GM18867 (cell line): ENCODE measurements at regions not wholly inside any gene's neighbourhood (a gene's known extent, or its start where the extent isn't known, plus 50 kb on each side); places are given as distances from the start of the nearest gene placed in this dataset.
"Not testable (repeated sequence)": the region's sequence is repeated elsewhere in the genome, so short reads cannot be mapped to it uniquely, and the experiment has no call there.

Experiments used
- ATAC-seq: cut with Tn5 transposase; IDR thresholded peaks from one replicate; pipeline ENCODE4 v1.9.1; 2021; ENCODE audit warnings: mild to moderate bottlenecking, moderate library complexity; ENCODE audit not compliant: unreplicated experiment

DNA sequence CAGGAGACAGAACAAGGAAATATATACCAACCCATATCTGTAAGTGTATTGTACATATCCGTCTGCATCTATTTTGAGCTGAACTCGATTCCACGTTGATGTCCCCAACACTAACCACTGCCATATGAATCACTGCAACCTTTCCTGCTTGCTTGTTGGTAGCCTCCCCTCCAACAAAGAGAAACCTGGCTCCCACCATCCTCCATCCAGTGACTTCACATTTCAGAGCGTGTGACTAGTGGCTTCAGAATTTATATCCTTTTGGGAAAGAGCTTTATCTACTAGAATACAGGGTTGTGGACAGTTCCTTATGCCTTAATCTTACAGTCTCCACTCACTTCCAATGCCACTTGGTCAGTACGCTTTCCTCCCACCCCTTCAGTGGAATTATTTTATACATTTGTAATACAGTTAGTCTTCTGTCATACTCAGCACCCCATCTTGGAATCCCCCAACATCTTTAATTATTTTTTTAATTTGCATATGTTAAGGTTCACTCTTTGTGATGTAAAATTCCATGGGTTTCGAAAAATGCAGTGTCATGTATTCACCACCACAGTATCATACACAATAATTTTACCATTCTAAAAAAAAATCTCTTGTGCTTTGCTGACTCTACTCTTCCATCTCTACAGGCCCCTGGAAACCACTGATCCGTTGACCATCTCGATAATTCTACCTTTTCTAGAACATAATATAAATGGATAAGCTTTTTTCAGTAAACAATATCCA, 264.7 kb downstream of the BCL2L11 start:
- not testable (repeated sequence) for ATAC-seq

DNA sequence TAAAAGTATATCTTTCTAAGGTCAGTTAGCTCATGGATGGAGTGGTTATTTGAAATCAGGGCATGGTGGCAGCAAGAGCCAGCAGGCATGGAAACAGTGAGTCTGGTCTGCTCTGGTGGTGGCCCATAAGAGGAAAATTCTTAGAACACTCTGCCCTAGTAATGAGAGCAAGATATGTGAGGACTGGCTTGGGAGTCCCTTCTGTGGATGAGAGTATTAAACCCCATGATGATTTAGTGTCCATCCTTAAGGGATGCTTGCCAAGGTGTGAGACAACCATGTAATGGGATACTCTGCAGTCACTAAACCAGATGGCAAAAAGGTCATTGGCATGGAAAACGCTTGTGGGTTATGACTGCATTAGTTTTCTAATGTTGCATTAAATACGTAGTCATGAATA, 269.9 kb downstream of the BCL2L11 start:
- ATAC-seq, result not testable (repeated sequence)

DNA sequence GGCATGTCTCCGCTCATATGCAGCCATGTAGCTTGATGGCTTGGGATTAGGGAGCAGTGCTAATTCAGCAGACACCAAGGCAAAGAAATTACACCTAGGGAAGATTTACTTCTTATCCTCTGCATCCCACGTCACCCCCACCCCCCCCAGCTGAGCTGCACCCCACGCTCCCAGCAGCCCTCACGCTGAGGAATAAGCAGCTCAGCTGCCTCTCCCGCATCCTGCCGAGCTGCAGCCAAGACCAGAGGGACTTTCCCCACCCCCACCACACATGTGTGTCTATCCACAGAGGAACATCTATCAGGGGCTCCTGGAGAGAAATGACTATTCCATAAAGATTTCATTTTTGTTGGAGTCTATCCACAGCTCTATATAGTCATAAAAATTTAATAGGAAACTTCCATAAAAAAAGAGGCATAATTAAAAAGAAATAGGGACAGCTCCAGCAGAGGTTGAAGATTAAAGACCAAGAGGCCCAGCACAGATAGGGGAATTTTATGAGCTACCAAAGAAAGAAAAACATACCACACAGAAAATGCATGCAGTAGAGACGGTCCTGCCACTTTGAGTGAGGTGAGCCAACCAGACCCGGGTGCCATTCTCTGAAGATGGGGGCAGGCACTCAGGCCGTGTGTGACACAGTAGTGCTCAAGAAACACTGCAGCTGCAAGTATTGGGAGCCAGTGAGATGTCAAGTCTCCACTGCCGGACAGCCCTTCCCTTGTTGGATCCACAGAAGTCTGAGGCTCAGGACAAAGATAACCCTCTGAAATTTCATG, 274.8 kb downstream of the BCL2L11 start:
- not testable (repeated sequence) for ATAC-seq

DNA sequence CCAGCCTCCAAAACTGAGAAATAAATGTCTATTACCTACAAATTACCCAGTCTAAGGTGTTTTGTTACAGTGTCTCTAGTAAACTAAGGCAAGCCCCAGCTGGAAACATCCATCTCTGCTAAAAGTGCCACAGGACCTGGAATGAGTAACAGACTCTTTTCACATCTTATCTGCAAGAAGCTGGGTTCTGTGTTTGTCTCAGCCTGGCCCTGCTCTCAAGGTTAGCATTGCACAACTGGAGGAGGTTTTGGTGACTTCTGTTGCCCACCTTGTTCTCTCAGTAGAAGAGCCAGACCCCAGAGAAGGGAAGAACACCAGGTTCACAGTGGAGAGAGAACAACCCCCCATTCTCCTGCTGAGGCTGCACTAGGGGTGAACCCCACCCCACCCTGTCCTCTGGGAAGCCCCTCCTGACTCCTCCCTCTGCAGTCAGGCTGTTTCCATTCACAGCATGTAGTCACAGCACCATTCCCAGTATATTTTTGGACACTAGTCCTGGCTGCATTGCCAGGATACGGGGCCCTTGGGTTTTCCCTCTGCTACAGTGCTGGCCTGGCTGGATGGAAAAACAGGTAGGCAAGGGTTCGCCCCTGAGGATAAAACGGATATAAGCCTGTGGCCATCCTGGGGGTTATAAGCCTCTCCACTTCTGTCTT, 280.0 kb downstream of the BCL2L11 start:
- ATAC-seq, result not testable (repeated sequence)

DNA sequence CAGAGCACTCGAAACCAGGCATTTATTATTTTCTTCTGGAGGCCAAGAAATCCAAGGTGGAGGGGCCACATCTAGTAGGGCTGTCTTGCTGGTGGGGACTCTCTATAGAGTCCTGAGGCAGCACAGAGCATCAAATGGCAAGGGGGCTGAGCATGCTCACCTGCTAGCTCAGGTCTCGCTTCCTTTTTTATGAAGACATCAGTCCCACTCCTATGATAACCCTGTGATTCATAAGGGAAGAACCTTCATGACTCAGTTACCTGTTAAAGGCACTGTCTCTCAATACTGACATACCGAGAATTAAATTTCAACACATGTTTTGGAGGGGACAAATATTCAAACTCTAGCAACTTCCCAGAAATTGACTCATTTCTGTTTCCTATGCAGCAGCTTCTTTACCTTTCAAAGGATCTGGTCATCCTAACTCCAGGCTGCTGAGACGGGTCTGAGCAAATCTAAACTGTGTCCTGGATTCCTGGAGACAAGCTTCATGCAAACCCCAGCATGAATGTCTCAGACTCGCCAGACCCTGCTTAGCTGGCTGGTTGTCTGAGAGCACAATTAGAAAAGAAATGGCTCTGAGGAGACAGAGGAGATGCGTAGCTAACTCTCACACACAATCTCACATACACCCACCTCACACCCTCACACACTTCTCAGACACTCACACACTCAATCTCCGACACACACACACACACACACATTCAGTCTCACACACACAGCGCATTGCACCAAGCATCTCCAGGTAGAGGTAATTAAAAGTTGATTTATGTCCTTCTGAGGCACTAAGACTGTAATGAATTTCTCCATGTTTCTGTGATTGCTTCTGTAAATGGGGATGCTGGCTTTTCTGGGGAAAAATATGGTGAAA, 280.8 kb downstream of the BCL2L11 start:
- ATAC-seq, result peak; percentile 40

DNA sequence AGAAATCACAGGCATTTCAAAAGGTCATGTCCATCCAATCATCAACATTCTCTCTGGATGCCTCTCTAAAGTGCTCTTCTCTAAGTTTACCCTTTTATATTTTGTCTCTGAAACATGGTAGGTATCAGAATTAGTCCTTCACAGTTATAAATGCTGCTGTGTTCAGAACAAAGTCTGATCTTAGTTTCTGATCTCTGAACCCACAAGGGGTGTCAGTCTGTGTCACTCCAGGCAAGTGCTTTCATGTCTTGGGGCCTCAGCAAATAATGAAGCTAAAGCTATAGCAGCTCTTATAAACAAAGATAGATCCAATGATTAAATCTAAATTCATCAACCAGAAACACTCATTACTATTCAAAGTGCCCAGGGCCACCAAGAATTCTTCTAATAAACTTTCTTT, 281.7 kb downstream of the BCL2L11 start:
- ATAC-seq, result peak; percentile 62

DNA sequence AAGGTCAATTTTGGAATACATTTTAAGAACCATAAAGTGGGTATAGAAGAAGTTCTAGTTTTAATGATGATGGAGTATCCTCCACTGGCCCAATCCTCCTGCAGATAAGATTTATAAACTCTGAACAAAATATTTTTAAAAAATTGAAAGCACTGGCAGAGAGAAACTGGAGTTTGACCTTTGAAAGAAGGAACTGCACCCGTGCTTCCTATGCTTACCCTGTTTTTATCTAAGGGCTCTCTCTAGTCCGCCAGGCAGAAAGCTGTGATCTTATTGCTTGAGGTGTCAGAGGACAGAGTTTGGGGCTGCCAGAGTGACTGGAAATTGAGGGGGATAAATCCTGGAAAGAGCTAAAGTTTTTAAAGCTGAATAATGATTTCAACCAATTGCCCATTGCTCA, 282.6 kb downstream of the BCL2L11 start:
- ATAC-seq, result not testable (repeated sequence)

DNA sequence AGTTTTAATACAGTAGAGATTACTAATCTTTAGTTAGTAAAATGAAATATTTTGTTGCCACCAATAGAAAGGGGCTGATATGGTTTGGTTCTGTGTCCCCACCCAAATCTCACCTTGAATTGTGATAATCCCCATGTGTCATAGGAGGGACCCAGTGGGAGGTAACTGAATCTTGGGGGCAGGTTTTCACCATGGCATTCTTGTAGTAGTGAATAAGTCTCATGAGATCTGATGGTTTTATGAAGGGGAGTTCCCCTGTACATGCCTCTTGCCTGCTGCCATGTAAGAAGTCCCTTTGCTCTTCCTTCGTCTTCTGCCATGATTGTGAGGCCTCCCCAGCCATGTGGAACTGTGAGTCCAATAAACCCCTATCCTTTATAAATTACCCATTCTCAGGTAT, 285.9 kb downstream of the BCL2L11 start:
- not testable (repeated sequence) for ATAC-seq

DNA sequence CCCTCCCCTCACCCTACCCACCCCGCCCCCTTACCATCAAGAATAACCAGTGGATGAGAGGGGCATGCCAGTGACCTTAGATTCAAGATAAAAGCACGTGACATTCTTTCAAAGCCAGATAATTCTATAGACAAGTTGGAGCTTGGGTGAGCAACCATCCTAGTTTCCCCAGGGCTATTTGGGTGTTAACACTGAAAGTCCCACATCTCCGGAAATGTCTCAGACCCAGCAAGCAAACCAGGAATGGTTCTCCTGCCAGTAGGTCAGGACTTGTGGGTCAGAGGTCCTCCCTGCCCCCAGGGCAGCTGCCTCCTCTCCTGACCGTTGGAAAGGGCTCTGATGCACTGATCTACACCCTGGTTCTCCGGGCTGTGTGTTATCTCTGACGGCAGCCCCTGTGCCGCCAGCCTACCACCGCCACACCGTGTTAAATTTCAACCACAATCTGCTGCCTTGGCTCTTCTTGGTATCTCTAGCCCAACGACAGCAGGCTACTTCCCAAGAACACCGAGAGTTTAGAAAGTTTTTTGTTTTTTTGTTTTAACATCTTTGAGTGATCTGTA, 287.0 kb downstream of the BCL2L11 start:
- not testable (repeated sequence) for ATAC-seq

DNA sequence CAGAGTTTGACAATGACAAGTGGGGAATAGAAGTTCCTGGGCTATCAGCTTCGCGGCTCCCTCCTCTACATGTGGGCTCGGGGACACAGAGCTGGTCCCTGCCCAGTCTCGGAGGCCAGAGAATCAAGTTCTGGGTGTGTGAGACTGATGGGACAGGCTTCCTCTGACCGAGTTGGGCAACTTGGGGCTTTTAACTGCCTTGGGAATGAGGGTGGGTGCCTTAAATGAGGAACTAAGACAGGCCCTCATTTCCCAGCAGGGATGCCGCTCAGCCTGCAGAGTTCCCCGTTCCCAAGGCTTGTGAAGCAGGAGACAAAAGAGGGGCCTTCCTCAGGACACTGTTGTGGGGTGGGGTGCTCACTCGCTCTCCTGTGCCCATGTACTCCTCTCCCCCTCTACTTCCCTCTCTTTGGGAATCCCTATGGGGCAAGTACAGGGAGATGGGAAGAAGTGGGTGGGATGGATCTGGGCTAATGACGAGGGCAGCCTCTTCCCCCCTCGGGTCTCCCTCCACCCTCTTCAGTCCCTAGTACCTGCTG, 290.2 kb downstream of the BCL2L11 start:
- ATAC-seq, result not testable (repeated sequence)

DNA sequence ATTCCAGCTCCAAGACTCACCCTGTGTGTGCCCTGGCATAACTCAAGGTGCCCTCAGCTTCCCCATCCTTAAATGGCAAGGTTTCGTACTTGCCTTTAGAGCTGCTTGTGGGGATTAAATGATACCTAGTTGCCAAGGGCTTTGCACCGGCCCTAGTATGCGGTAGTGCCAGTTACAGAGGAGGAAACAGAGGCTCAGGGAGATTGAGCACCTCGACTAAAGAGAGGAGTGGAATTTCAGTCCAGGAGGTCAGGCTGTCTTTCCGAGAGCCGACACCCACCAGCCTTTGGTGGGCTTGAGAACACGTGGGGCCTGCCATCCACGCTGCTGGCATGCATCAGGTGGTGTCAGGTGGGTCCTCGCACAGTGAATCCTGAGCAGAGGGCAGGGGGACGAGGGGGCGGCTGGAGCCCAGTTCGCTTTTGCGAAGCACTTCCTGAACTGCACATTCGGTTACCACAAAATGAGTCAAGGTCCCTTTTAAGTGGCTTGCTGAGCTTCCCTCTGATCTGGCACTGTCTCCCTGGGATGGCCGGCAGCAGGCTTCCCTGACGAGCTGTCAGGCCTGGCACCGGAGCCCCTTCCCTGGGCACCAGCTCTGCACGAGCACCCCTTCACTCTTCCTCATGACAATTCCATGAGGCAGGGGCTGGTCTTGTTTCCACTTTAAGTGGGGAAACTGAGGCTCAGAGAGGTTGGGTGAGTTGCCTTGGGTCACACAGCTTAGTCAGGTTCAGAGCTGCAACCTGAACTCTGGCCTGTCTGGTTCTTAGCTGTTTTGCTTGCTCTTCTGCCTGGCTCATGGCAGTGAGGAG, 291.4 kb downstream of the BCL2L11 start:
- not testable (repeated sequence) for ATAC-seq

DNA sequence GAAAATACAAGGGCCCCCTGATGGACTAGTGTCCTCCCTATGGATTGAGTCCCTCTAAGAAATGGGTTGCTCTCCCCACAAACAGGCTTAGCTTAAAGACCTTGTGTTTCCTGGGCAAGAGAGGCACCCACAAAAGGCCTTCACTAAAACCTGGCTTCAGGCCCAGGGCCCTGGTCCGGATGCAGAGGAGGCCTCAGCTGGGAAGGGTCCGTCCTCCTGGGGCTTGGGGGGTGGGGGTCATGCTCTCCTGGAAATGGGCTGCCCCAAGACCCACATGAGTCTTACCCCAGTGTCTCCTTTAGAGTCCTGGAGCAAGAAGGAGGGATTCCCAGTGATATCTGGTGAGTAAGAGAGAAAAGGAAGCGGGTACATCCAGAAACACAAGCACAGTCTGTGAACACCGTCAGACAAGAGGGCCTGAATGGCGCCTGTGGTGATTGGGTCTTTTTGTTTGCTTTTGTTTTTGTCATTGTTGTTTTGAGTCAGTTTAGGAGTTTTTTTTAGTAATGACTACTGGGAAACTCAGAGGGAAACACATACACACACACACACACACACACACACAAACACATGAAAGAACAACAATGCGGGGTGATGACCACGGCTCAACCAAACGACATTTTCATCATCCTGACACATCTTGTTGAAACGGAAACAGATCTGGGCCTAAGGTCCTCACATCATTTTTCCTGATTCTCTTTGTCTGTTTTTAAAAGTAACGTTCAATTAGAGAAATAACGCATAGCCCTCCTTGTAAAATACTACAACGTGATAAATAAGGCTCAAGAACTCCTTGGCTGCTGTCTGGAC, 292.3 kb downstream of the BCL2L11 start:
- ATAC-seq, result not testable (repeated sequence)

DNA sequence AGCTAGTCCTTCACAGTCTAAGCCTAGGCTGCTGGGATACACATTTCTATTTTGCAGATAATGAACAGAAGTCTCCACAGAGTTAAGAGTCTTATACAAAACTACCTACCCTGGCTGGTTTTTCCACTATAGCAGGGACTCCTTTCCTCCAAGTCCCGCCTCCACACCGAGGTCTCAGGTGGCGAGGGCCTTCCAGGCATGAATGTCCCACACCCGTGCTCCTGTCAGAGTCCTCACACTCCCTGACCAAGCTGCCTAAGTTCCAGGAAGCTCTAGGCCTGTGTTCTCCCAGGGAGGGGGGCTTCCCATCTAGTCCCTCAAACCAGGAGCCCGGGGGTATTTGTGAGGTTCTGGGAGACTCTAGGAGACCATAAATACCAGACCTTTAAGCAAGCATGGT, 293.2 kb downstream of the BCL2L11 start:
- not testable (repeated sequence) for ATAC-seq

DNA sequence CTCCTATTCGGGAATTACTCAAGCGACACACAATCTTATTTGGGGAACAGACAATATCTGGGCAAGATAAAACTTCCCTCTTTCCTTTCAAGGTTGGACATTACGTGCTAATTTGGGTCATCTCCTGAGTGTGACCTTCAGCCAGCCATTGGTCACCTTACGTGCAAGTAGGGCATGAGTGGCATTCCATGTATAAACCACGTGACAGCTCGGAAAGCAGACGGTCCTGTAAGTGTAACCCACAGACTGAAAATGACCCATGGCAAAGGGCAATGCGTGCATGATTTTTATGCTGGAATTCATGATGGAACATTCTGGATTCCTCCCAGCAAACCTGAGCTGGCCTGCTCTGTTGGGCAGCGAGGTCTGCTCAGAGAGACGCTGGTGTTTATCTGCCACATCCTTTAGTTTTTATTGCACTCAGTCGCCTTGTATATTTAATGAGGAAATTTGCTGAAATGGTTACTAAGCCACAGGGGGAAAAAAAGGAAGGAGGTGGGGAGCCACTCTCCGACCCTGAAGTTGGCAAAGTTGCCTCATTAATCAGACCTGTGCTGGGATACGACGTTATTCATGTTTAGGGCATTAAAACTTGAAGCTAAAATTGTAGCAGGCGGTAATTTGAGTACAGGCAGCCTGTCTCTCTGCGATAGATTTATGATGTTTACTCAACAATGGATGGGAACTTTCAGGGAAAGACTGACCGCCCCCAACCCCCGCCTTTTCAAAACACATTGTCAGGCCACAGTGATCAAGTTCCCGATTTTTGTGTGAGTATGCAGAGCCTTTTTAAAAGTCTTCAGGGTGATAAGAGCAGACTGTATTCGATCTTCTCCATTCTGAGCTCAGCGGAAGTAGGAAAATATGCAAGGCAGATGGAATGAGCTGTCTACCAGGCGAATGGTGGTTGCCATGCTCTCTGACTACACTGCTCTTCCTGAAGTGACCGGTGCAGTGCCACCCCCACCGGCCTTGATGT, 295.3 kb downstream of the BCL2L11 start:
- ATAC-seq, result not testable (repeated sequence)

DNA sequence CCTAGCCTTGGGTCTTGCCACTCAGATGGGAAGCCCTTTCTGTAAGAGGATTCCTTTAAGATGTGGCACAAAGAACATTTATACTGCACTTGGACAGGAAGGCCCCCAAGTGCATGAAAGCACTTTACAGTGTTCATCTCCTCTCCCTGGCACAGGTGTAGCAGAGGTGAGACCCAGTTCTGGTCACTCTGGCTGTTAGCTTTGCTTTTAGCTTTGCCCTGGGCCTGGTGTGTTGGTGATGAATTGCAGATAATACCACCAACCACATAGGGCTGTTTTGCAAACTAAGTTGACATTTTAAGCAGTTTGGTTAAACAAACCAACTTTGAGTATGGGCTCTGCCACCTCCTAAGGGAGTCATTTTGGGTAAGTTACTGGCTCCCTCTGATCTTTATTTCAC, 296.3 kb downstream of the BCL2L11 start:
- ATAC-seq, result not testable (repeated sequence)

DNA sequence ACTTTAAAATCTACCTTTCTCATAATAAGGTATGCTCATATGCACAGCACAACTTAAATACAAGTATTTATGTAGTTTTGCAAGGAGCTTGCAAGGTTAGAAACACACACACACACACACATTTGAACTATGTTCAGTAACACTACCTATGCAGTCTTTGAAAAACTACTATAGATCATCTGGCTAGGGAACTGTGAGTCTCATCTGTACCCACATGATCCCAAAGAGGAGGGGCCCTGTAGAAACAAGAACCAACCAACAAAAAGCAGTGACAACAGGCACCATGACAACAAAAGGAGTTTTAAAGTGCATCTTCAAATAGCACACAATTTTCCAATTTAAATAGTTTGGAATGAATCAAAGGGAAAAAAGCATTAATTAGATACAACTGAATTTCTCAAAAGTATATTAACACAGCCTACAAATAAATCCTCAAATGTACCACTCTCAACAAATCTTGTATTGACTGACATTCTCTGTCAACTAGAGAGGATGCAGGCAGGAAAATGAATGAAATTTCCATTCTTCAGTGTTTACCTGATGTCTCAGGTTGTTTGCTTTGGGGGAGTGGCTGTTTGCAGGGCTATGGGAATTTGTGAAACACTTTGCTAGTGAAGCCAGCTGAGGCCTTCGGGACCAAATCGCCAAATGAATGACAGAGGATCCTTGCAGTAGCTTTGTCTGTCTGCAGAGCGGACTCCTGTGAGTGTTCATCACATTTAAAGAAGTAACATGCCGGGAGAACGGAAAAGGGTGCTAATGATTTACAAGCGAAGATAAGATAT, 297.6 kb downstream of the BCL2L11 start:
- ATAC-seq, result not testable (repeated sequence)
